Inferior parietal cortex (tissue), 1 donor: ENCODE measurements at regions not wholly inside any gene's neighbourhood (a gene's known extent, or its start where the extent isn't known, plus 50 kb on each side); places are given as distances from the start of the nearest gene placed in this dataset.
"Not testable (repeated sequence)": the region's sequence is repeated elsewhere in the genome, so short reads cannot be mapped to it uniquely, and the experiment has no call there.

Experiments used
- DNase-seq: peaks from one replicate; pipeline ENCODE4 v3.0.0-alpha.2; 2016; ENCODE audit errors: extremely low spot score

DNA sequence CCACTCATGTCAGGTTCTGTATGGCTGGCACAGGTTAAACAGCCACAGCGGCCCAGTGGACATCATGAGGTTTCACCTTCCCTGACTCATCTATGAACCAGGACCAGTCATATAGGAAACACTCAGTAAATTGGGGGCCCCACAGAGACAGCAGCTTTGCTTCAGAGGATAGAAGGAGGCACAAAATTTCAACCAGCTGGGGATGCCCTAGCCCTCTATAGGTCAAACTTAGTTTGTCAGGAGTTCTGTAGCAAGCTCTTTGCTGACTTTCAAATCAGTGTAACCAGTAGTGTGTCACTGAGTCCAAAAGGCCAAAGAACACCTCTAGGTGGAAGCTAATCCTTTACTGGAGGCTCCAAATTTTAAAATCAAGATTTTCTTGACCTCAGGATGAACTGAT lies 4157.8 kb upstream of the TPTE start:
- DNase-seq, result not testable (repeated sequence)

DNA sequence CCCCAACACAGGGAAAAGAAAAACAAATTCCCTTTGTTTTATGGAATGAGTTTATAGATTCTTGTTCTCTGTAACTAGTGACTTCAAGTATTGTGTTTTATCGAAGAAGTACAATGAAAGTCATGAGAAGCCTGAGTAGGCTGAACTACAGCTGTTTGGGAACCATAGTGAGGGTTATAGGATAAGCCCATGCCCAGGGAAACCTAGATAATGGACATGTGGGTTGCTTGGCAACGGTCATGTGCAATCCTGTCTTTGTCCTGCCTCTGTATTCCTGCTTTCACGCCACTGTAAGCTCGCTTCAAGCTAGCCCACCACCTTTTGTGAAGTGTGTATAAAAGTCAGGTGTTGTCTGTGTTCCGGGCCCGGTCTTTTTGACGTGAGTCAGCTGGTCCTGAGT lies 4152.6 kb upstream of the TPTE start:
- DNase-seq, result peak; percentile 18

- not testable (repeated sequence) for DNase-seq
Measured at GRCh38 chr21:6373253-6373652, 4148.1 kb upstream of the TPTE start.

- peak; percentile 4 for DNase-seq
Measured at GRCh38 chr21:6374232-6374631, 4147.2 kb upstream of the TPTE start.

DNA sequence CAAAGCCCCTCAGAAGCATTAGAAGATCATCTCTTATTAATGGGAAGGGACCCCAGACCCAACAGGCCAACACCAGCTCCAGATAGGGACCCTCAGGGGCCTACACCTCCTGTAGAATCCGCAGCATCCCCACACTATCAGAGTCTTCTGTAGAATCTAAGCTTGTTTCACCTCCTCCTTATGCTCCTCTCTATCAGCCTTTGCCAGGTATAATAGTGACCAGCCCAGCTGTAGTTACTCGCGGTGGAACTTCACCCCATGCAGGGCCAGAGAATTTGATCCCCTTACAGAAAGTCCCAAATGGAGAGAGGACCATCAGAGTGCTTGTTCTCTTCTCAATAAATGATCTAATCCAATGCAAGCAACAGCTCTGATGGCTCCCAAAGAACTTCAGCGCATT lies 4146.5 kb upstream of the TPTE start:
- peak; percentile 1 for DNase-seq

DNA sequence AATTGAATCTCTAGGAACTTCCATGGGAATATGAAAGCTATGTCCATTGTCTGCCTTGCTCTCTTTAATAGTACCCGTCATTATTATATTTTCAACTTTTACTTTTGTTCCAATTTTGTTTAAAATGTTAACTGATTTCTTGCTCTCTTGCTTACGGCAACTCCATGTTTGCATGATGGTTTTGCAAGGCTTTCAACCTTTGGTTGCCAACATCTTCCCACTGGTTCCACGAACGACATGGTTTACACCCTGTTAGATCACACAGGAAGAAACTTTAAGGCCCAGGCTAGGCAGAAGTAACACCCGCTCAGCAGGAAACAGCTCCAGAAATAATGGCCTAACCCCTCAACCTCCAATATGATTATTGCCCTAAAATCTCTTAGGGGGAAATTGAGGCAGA lies 4145.6 kb upstream of the TPTE start:
- DNase-seq, result not testable (repeated sequence)

DNA sequence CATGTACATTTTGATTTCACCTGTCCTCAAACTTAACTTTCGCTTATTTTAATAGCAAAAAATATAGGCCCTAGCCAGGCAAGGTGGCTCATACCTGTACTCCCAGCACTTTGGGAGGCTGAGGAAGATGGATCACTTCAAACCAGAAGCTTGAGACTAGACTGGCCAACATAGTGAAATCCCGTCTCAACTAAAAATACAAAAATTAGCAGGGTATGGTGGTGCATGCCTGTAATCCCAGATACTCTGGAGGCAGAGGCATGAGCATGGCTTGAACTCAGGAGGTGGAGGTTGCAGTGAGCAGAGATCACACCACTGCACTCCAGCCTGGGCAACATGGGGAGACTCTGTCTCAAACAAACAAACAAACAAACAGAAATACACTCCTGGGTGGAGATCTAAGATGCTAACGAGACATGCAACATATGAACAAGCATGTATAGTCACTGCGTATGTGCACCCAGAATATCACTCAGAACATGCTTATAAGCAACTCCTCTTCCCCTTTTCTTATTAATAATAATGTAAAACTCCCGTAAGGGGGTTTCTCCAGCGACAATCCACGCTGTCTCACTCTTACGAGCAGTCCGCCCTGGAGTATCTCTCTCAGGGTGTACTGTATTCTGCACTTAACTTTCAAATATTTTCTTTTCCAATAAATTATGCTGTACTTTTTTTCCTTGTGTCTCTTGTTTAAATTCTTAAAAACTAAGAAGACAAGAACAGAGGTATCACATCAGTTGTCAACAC lies 4144.9 kb upstream of the TPTE start:
- not testable (repeated sequence) for DNase-seq
